Nephron (organoid): ENCODE measurements at regions not wholly inside any gene's neighbourhood (a gene's known extent, or its start where the extent isn't known, plus 50 kb on each side); places are given as distances from the start of the nearest gene placed in this dataset.
"Not testable (repeated sequence)": the region's sequence is repeated elsewhere in the genome, so short reads cannot be mapped to it uniquely, and the experiment has no call there.

Experiments
- H3K27ac Mint-ChIP-seq, 3 experiments: 2 replicates each; pipeline ENCODE4 v1.8.0; 2020; ENCODE audit warnings: mixed read lengths in 3 of 3, mild to moderate bottlenecking in 2 of 3, moderate library complexity in 1 of 3
- H3K27me3 Mint-ChIP-seq: 2 replicates; pipeline ENCODE4 v1.8.0; 2021; ENCODE audit warnings: low read depth, mild to moderate bottlenecking, moderate library complexity, mixed read lengths
- H3K36me3 Mint-ChIP-seq: 2 replicates; pipeline ENCODE4 v1.8.0; 2020; ENCODE audit warnings: low read depth, mixed read lengths
- H3K4me1 Mint-ChIP-seq: 2 replicates; pipeline ENCODE4 v1.8.0; 2020; ENCODE audit warnings: mixed read lengths
- H3K4me3 Mint-ChIP-seq, 3 experiments: 2 replicates each; pipeline ENCODE4 v1.8.0; 2020; ENCODE audit warnings: mild to moderate bottlenecking in 3 of 3, mixed read lengths in 3 of 3, moderate library complexity in 2 of 3
- H3K9me3 Mint-ChIP-seq: 2 replicates; pipeline ENCODE4 v1.8.0; 2020; ENCODE audit warnings: mixed read lengths
- TF ChIP-seq, protein P1 (sequence below), 3 experiments: fragments of 200-600 bp; sonication (generic); IDR thresholded peaks; one replicate each; pipeline ENCODE4 v1.5.0; 2021; ENCODE audit warnings: antibody characterized with exemption in 3 of 3; ENCODE audit not compliant: unreplicated experiment in 3 of 3

DNA sequence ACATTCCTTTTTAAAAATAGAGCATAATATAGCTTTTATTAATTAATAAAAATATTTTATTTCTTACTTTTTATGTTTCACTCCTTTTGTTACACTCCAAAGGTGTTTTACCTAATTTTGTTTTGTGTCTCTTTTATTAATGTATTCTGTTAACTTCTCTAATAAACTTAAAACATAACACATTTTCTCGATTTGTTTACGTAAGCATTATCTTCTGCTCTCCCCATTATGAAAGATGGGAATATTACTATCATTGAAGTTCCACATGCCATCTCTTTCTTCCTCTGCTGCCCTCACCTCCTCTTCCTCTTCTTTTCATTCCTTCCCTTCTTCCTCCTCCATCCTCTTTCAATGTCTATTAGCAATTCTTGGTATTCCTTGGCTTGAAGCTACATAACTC, 85.0 kb upstream of the HCRTR2 start:
- H3K36me3 Mint-ChIP-seq: no peaks in the 10 kb centered on the region
- H3K9me3 Mint-ChIP-seq: peaks cover 8% of the 10 kb centered on the region
- no peak overlapping the region for H3K27ac Mint-ChIP-seq
- no peak overlapping the region for H3K4me3 Mint-ChIP-seq
- no peaks in the 10 kb centered on the region for H3K4me1 Mint-ChIP-seq
- no peaks in the 10 kb centered on the region for H3K27me3 Mint-ChIP-seq
- TF ChIP-seq, protein P1, sequence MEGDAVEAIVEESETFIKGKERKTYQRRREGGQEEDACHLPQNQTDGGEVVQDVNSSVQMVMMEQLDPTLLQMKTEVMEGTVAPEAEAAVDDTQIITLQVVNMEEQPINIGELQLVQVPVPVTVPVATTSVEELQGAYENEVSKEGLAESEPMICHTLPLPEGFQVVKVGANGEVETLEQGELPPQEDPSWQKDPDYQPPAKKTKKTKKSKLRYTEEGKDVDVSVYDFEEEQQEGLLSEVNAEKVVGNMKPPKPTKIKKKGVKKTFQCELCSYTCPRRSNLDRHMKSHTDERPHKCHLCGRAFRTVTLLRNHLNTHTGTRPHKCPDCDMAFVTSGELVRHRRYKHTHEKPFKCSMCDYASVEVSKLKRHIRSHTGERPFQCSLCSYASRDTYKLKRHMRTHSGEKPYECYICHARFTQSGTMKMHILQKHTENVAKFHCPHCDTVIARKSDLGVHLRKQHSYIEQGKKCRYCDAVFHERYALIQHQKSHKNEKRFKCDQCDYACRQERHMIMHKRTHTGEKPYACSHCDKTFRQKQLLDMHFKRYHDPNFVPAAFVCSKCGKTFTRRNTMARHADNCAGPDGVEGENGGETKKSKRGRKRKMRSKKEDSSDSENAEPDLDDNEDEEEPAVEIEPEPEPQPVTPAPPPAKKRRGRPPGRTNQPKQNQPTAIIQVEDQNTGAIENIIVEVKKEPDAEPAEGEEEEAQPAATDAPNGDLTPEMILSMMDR (IDR thresholded peaks at IDR 0.05; ENCODE audit: unreplicated experiment in 3 of 3): no peak

DNA sequence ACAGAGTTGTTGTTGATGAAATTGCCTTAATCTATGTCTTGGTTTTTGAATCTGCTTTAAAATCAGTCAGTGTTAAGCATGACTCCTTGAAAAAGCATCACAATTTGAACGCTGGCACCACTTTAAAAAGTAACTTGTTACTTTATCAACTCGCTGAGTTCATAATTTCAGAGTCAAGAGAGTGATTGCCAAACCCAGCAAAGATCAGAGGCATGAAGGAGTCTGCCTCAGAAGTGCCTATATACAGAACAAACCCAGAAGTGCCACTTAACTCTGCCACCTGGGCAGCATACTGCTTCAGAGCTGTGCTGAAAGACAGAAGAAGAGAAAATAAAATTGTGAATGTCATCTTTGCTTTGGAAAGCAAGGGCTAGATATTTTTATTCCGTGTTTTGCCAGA, 73.6 kb upstream of the HCRTR2 start:
- no peaks in the 10 kb centered on the region for H3K36me3 Mint-ChIP-seq
- H3K27ac Mint-ChIP-seq: no peak overlapping the region
- no peaks in the 10 kb centered on the region for H3K27me3 Mint-ChIP-seq
- no peaks in the 10 kb centered on the region for H3K9me3 Mint-ChIP-seq
- TF ChIP-seq, protein P1 (IDR thresholded peaks at IDR 0.05; ENCODE audit: unreplicated experiment in 3 of 3): no peak
- H3K4me1 Mint-ChIP-seq: no peaks in the 10 kb centered on the region
- no peak overlapping the region for H3K4me3 Mint-ChIP-seq

GRCh38 chr6:55101157-55101556, 73.2 kb upstream of the HCRTR2 start:
- H3K4me3 Mint-ChIP-seq: no peak overlapping the region
- TF ChIP-seq, protein P1 (IDR thresholded peaks at IDR 0.05; ENCODE audit: unreplicated experiment in 3 of 3): no peak
- no peaks in the 10 kb centered on the region for H3K4me1 Mint-ChIP-seq
- no peaks in the 10 kb centered on the region for H3K9me3 Mint-ChIP-seq
- no peak overlapping the region for H3K27ac Mint-ChIP-seq
- H3K27me3 Mint-ChIP-seq: no peaks in the 10 kb centered on the region
- H3K36me3 Mint-ChIP-seq: no peaks in the 10 kb centered on the region

- no peaks in the 10 kb centered on the region for H3K36me3 Mint-ChIP-seq
- peaks cover 9% of the 10 kb centered on the region for H3K9me3 Mint-ChIP-seq
- no peaks in the 10 kb centered on the region for H3K27me3 Mint-ChIP-seq
- no peaks in the 10 kb centered on the region for H3K4me1 Mint-ChIP-seq
- H3K27ac Mint-ChIP-seq: peak overlapping the region in 1 of 3 experiments; percentile 88
- no peak overlapping the region for H3K4me3 Mint-ChIP-seq
- TF ChIP-seq, protein P1 (IDR thresholded peaks at IDR 0.05; ENCODE audit: unreplicated experiment in 3 of 3): no peak
Observed at GRCh38 chr6:55108134-55109130, 65.9 kb upstream of the HCRTR2 start.

GRCh38 chr6:55117267-55117666, 57.0 kb upstream of the HCRTR2 start:
- Mint-ChIP-seq H3K4me1 (no peaks in the 10 kb centered on the region), H3K9me3 (peaks cover 10% of the 10 kb centered on the region), H3K27ac (no peak overlapping the region), H3K27me3 (no peaks in the 10 kb centered on the region), H3K36me3 (no peaks in the 10 kb centered on the region), H3K4me3 (no peak overlapping the region)
- TF ChIP-seq, protein P1 (IDR thresholded peaks at IDR 0.05; ENCODE audit: unreplicated experiment in 3 of 3): no peak

DNA sequence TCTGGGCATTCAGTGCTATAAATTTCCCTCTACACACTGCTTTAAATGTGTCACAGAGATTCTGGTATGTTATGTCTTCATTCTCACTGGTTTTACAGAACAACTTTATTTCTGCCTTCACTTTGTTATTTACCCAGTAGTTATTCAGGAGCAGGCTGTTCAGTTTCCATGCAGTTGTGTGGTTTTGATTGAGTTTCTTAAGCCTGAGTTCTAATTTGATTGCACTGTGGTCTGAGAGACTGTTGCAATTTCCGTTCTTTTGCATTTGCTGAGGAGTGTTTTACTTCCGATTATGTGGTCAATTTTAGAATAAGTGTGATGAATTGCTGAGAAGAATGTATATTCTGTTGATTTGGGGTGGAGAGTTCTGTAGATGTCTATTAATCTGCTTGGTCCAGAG, 50.1 kb upstream of the HCRTR2 start:
- H3K27me3 Mint-ChIP-seq, H3K4me1 Mint-ChIP-seq, H3K4me3 Mint-ChIP-seq, H3K27ac Mint-ChIP-seq, H3K36me3 Mint-ChIP-seq: not testable (repeated sequence)
- H3K9me3 Mint-ChIP-seq: peaks cover 49% of the 10 kb centered on the region
